KG1 (cell line): ENCODE measurements at regions not wholly inside any gene's neighbourhood (a gene's known extent, or its start where the extent isn't known, plus 50 kb on each side); places are given as distances from the start of the nearest gene placed in this dataset.
A peak's percentile ranks its signal among the peaks of the same experiment; 100 is the strongest.
"Not testable (repeated sequence)": the region's sequence is repeated elsewhere in the genome, so short reads cannot be mapped to it uniquely, and the experiment has no call there.

Source experiments
- DNase-seq: peaks from one replicate; lab custom pipeline; 2025; lab: John Stamatoyannopoulos, UW

DNA sequence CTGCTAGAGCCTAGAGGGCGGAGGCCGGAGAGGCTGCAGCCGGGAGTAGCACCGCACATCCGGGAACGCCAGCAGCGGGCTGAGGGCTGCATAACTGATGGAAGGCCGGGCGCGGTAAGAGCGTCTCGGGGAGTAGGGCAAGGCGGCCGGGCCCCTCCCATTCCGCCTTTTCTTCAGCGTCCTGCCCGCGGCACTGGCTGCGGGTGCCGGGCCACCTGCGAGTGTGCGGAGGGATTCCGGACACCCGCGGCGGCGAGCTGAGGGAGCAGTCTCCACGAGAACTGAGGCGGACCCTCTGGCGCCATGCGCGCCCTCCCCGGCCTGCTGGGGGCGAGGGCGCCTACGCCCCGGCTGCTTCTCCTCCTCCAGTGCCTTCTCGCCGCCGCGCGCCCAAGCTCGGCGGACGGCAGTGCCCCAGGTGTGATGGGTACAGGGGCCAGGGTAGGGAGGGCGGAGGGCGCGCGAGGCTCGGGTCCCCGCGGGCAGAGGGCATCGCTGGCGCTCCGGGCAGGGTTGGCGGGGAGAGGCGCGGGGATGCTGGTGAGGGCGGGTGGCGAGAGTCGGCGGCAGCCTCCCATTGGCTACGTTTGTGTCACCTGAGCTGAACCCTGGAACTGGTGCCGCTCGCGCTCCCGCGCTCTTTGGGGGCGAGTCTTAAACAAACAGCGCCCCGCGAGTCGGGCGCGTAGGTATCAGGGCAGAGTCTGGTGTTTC is 334.4 kb downstream of the SRGAP2C start:
- DNase-seq: peak; percentile 58

DNA sequence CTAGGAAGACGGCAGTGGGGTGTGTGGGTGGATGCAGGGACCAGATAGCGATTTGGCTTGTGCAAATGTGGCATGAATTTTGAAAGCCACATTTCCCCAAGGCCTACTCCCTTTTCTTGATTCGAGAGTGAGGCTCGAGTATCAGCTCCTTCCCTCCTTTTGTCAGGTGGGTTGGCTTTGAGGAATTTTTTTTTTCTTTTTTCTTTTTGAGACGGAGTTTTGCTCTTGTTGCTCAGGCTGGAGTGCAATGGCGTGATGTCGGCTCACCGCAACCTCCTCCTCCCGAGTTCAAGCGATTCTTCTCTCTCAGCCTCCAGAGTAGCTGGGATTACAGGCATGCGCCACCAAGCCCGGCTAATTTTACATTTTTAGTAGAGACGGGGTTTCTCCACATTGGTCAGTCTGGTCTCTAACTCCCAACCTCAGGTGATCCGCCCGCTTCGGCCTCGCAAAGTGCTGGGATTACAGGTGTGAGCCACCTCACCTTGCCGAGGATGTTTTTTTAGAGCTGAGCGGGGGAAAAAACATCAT is 335.0 kb downstream of the SRGAP2C start:
- not testable (repeated sequence) for DNase-seq

DNA sequence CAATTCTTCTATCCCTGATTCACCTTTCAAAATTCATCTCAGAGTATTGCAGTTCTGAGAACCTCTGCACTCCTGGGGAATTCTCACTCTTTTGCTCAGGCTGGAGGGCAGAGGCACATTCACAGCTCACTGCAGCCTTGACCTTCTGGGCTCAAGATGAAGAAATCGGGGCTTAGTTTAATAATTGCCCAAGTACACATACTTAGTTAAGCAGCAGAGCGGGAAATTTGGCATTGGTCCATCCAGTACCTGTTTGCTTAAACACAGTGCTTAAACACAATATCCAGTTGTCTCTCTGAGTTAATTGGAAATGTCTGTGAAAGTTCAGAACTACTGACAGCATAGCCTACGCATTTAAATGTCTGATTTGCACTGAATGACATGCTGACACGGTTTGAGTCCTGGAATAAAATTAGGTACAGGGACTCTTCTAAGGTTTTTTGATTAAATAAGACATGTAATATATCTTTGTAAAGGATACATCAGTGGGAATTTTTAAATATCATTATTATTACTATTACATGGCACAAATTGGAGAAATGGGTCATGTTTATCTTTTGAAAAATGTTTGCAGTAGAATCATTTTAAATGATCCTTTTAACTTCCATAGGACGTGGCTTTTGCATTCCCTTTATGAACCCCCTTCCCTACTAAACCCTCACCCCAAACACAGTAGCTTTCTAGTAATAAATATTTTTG is 337.4 kb downstream of the SRGAP2C start:
- no peak for DNase-seq

DNA sequence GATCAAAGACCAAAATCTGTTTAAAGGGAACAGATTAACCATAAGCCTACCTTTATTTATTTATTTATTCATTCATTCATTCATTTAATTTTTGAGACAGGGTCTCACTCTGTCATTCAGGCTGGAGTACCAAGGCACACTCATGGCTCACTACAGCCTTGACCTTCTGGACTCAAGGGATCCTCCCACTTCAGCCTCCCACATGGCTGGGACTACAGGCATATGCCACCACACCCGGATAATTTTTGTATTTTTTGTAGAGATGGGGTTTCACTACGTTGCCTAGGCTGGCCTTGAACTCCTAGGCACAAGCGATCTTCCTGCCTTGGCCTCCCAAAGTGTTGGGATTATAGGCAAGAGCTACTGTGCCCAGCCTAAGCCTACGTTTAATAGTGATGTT is 338.3 kb downstream of the SRGAP2C start:
- not testable (repeated sequence) for DNase-seq

DNA sequence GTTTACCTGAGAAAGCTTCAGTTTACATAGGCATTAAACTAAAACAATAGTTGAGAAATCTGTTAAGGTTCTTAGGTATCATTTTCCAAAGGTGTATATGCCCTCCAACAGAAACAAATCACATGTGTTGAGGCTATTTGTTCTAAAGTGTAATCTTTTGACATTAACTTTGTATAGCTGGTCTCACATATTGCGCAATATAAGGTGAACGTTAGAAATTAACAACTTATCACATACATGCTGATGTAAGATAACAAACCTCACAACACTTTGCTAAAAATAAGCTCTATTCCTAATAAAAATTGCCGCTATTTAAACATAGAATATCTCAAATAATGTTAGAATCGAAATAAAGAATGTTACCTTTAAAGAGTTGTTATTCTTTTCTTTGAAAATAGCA is 340.6 kb downstream of the SRGAP2C start:
- DNase-seq: no peak

DNA sequence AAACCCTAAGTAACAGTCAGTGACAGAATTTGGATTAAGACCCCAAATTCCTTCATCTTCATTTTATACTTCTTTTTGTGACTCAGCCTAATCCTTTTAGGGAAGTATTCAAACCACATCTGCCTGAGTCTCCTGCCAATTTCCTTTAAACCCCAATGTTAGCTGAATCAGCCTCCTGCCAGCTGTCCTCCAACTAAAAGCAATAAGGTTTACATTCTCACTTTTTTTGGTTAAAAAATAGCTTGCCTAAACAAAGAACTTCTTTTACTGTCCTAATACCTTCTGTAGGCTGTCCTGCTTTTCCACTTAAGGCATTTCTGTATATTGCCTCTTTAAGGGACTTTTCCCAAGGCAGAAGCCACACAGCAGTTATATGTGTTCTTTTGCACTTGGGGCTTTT is 344.2 kb downstream of the SRGAP2C start:
- DNase-seq: not testable (repeated sequence)

DNA sequence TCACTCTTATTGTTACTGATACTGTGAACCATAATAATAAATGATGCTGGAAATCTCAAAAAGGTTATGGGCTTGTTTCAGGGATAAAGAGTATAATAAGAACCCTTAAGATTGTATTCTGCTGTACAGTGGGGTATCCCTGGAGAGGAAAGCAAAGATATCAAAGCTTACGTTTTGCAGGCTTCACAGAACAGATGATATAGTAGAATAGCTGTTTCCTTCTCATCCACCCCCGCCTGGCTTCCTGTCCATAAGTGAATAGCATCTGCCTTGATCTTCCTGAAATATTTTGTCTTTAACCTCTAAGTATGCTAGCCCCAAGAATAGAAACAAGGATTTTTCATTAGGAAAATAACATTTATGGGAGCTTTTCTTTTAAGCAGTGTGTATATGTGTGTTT is 345.3 kb downstream of the SRGAP2C start:
- not testable (repeated sequence) for DNase-seq

DNA sequence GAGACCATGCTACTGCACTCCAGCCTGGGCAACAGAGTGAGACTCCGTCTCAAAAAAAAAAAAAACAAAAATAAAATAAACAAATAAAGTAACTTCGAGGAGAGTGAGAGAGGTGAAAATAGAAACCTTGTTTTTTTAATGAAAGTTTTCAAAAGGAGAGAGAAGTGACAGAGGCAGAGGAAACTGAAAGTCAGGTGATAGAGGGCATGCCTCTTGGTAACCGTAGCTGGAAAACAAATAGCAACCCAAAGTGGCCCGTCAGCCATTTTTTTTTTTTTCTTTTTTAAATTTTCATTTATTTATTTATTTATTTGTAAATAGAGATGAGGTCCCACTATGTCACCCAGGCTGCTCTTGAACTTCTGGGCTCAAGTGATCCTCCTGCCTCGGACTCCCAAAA is 347.0 kb downstream of the SRGAP2C start:
- not testable (repeated sequence) for DNase-seq

DNA sequence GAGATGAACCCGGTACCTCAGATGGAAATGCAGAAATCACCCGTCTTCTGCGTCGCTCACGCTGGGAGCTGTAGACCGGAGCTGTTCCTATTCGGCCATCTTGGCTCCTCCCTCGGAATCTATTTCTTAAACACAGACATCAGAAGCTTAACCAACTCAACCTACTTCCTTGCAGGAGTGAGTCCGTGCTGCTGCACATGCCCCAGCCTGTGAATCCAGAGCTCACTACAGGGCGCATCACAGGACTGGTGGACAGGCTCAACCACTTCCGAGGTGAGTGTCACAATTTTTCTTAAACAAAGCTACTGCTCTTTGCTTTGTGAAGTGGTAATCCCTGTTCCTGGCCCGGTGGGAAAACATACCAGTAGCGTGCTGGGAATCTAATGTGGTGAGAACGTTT is 353.4 kb downstream of the SRGAP2C start:
- DNase-seq: not testable (repeated sequence)

DNA sequence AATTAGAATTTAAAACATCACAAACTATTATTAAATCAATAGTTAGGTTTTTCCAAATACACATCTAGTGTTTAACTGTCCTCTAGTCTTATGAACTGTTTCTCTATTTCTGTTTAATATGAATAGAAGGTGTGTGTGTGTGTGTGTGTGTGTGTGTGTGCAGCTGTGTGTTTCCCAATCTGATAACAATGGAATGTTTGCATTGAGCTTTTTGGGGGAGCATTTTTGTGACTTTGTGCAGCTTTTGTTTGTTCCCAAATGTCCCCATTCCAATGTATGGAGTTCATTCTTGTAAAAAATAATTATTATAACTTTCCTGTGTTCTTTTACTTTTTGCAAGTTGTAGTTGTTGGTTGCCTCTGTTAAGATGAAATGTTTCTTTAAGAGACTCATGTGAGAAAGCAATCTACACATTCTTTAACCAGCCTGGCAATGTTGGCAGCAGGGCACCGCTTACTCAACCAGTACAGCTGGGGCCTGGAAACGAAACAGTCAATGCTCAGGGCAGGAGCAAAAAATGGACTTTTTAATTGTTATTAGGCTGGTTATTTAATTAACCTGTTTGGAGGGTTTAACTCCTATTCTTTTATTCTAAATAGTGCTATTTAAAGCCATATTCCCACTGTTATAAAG is 354.3 kb downstream of the SRGAP2C start:
- no peak for DNase-seq

DNA sequence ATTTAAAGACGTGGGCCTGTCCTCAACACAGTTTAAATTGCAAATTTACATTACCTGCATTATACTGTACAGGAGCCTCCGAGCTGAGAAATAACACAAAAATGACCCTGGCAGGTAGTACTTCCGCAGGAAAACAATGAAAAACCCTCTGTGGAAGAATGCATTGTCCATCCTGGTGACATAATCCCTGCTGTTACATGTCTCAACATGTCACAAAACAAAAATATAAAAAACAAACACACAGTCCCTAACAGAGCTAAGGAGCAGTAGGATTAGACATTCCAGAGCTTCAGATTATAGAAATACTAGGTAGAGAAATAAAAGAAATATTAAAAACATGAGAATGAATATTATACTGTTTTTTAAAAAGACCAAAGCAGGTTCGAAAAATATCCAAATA is 359.2 kb downstream of the SRGAP2C start:
- not testable (repeated sequence) for DNase-seq

DNA sequence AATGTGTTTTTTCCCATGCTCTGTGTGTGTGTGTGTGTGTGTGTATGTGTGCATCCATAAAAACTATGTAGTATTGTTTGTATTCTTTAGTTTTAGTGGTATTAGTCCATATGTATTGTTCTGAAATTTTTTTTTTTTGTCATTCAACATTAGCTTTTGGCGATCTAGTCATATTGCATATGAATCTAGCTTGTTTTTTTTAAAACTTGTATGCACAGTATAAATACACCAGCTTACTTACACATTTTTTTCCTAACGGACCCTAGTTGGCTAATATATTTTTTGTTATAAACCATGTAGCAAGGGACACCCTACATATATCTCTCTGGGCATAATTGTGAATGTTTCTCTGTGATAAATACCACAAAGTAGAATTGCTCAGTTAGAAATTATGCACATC is 359.7 kb downstream of the SRGAP2C start:
- DNase-seq: no peak

DNA sequence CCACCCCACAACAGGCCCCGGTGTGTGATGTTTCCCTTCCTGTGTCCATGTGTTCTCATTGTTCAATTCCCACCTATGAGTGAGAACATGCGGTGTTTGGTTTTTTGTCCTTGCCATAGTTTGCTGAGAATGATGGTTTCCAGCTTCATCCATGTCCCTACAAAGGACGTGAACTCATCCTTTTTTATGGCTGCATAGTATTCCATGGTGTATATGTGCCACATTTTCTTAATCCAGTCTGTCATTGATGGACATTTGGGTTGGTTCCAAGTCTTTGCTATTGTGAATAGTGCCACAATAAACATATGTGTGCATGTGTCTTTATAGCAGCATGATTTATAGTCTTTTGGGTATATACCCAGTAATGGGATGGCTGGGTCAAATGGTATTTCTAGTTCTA is 361.1 kb downstream of the SRGAP2C start:
- DNase-seq: not testable (repeated sequence)

DNA sequence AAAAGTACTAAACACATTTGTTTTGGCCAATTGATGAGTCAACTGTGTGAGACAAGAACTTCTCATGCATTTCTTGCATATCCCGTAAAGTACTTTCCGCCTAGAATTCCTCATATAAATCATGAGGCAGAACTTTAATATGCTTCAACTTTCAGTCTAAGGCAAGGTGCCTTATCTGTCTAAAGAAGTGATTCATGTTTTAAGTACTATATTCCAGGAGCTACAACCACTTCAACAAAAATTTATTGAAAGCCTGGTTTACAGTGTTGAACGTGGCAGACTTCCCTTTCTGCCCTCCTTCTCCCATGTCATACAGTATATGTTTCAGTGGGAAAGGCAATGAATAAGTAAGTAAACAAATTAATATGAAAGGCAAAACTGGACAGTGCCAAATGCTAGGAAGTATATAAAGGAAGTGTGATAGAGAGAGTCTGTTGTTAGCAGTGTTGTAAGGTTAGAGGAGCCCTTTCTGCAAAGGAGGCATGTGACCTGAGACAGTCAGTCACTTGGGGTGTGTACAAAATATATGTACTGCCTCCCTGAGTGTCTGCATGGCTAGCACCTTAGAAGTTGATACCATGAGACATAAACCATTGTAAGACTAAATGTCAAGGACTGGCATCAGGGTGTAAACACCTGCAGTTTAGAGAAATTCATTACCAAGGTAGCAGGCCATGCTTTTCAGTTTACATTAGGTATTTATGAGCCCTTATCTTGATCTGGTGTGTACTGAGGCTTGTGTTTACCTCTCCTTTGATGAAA is 362.2 kb downstream of the SRGAP2C start:
- DNase-seq: no peak

DNA sequence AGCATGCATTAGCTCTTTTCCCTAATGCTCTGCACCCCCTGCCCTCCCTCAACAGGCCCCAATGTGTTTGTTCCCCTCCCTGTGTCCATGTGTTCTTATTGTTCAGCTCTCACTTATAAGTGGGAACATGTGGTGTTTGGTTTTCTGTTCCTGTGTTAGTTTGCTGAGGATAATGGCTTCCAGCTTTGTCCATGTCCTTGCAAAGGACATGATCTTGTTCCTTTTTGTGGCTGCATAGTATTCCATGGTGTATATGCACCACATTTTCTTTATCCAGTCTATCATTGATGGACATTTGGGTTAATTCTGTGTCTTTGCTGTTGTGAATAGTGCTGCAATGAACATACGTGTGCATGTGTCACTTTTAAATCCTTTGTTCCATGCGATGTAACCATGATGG is 363.0 kb downstream of the SRGAP2C start:
- DNase-seq: not testable (repeated sequence)

DNA sequence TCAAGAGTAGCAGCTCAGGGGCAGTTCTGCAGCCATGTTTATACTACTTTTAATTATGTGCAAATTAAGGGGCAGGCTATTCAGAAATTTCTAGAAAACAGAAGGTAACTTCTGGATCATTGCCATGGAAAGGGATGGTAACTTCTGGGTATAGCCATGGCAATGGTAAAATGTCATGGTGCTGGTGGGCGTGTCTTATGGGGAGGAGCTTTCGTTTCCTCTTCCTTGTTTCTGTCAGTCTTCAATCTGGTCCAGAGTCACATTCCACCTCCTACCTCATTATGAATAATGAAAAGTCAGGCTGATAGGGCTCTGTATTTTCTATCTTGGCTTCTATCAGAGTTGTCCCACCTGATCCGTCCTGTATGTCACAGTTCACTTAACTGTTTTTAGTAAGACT is 366.0 kb downstream of the SRGAP2C start:
- not testable (repeated sequence) for DNase-seq

DNA sequence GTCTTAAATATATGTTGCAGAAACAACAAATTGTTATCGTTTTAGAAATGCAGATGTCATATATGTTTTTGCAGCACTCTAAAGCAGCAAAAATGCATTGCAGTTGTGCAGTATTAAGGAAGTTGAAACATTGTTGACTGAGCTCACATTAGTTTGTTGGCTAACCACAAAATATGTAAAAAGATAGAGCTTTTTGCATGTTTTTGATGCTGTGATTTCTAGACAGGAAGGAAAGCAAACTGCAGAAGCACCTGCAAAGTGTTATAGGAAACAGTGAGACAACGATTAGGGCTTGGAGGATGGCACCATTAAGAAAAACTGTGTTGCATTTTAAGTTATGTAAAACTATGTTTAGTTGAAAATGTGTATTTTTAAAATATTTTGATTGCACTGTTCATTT is 366.7 kb downstream of the SRGAP2C start:
- not testable (repeated sequence) for DNase-seq

DNA sequence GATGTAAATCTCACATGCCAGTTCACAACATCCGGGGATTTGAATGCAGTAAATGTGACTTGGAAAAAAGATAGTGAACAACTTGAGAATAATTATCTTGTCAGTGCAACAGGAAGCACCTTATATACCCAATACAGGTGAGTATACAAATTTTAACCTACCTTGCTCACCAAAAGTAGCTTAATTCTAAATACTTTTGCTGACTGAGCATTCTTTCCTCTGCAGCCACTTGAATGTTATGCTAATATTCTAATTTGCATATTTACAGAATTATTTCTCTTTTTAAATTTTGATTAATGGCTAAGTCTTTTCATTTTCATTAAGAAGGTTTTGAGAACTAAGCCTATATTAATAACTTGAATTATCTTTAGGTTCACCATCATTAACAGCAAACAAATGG is 371.8 kb downstream of the SRGAP2C start:
- DNase-seq: not testable (repeated sequence)

DNA sequence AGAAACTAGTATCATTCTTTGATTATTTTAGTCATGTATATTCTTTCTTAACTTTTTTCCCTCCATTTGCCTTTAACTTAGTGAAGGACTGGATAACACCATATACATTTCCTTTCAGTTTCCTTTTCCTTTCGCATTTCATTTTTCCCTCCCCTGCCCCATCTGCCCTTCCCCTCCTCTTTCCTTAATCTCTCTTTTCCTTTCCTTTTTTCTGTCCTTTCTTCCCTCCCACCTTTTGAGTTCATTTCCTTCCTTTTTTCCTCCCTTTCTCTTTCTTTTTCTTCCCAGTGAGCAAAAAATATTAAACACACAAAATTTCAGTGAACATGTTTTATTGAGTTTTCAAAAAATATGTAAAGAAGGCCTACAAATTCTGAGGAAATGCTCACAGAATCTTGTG is 373.3 kb downstream of the SRGAP2C start:
- not testable (repeated sequence) for DNase-seq

DNA sequence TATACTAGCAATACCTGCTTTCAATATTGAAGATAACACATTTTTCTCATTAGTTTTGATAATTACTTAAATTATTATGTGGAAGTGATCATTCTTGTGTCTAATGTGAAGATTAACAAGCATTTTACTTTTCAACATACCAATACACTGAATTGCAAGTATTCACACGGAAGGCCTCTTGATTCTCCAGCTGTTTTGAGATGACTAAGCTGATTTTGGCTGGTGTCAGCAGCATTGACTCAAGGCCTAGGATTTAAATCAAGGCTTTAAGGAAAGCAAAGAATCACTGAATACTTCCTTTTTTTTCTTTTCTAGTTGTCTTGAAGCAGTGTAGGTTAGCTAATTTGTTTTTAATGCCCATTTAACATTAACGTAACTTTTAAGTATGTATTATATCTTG is 373.7 kb downstream of the SRGAP2C start:
- DNase-seq: no peak

DNA sequence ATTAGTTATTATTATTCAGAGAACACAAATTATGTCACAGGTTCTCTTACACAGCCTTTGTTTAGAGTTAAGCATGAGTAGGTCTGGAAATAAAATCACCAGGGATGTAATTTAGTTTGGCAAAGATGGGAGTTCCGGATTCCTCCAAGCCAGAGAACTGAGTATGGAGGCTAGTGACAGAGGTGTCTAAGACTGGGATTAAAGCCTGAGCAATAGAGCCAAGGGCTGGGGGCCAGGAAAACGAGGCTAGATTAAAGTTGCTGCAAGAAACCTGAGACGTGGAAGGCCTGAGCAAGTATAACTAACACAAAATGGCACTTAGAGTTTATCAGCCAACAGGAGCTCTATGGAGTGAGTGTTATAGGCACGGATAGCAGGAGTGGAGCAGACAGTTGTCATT is 381.6 kb downstream of the SRGAP2C start:
- no peak for DNase-seq

DNA sequence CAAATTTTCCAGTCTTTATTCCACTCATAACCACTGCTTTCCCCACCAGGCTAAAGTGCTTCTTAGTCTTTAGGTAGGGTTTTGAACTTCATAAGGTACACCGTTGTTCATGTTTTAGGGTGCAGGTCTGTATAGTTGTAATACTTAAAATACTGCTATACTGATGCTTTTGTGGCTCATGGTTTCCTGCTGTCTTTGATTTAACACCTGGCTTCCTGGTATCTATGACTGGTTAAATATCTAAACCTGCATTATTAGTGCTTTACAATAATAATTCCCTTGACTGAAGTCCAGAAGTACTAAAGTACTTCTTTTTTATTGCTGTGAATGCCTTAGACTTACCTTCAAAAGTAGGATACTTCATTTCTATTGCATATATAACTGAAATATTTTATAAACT is 384.7 kb downstream of the SRGAP2C start:
- no peak for DNase-seq
